Skin epidermis (tissue), 12 donors: ENCODE measurements at regions not wholly inside any gene's neighbourhood (a gene's known extent, or its start where the extent isn't known, plus 50 kb on each side); places are given as distances from the start of the nearest gene placed in this dataset.

ENCODE experiments used
- H3K27ac ChIP-seq, 21 experiments: fragments of 200-600 bp; sonication (generic) in 11 of 21; one replicate each; pipeline ENCODE4 v1.5.0; 2020; ENCODE audit warnings: mild to moderate bottlenecking in 3 of 21, inconsistent platforms in 2 of 21, moderate library complexity in 2 of 21
- H3K4me3 ChIP-seq, 7 experiments: fragments of 200-600 bp; sonication (generic) in 2 of 7; one replicate each; pipeline ENCODE4 v1.5.0; 2020; ENCODE audit warnings: inconsistent platforms in 2 of 7, mild to moderate bottlenecking in 2 of 7, moderate library complexity in 1 of 7

DNA sequence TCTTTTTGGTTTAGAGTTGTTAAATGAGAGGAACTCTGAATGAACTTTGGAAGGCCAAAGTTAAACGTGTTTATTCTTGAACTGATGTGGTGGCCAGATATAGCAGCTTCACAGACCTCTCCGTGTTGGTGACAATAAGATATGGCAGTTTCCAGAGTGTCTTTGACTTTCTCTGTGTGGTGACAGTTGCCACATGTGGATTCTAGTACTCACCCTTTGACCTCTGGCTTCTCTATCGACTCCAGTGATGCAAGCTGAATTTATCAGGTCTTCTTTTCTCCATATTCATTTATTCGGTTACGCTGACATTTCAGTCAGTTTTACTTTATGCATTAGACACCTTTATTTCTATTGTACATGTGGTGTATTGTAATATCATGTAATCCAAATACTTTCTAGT, 1469.5 kb downstream of the SLITRK1 start:
- Histone ChIP-seq H3K4me3 (no peak overlapping the region), H3K27ac (no peak overlapping the region)

DNA sequence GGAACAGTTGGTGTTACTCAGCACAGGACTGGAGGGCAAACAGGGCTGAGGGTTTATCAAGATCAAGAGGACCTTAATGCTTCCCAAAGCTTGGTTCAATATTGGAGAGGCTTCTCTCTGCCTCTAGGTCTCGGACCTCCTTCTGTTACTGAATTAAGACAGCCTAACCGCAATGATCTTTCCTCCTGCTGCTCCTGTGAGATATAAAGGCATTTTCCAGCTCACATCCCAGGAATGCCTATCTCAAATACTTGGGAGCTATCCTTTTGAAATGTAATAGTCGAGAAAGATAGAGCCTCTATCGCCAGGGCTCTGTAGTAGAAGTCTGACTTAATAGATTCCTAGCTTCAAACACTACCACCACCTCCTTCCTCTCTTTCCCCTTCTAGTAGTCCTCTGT, 1475.0 kb downstream of the SLITRK1 start:
- H3K27ac ChIP-seq, result no peak overlapping the region
- no peak overlapping the region for H3K4me3 ChIP-seq

- H3K4me3 ChIP-seq, result no peak overlapping the region
- H3K27ac ChIP-seq, result no peak overlapping the region
Measured at GRCh38 chr13:82374719-82375118, 1507.6 kb downstream of the SLITRK1 start.

GRCh38 chr13:82370316-82370715, 1512.0 kb downstream of the SLITRK1 start:
- H3K4me3 ChIP-seq, result no peak overlapping the region
- no peak overlapping the region for H3K27ac ChIP-seq

GRCh38 chr13:82364525-82364924, 1517.7 kb downstream of the SLITRK1 start:
- Histone ChIP-seq H3K27ac (no peak overlapping the region), H3K4me3 (no peak overlapping the region)

DNA sequence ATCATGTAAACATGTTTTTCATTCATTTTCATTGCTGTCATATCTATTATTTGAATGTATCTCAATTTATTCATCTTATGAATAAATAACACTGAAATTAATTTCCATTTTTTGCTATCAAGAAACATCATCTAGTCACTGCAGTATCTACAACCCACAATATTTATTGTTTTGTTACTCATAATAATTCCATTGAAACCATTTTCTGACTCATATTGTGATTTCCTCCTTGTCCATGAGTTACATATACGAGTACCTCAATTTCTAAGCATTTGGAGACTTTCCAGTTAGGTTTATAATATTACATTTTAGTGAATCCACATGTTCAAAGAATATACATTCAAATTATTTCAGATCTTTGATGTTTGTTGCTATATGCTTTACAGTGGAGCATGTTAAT, 1524.0 kb downstream of the SLITRK1 start:
- H3K4me3 ChIP-seq, result no peak overlapping the region
- no peak overlapping the region for H3K27ac ChIP-seq

DNA sequence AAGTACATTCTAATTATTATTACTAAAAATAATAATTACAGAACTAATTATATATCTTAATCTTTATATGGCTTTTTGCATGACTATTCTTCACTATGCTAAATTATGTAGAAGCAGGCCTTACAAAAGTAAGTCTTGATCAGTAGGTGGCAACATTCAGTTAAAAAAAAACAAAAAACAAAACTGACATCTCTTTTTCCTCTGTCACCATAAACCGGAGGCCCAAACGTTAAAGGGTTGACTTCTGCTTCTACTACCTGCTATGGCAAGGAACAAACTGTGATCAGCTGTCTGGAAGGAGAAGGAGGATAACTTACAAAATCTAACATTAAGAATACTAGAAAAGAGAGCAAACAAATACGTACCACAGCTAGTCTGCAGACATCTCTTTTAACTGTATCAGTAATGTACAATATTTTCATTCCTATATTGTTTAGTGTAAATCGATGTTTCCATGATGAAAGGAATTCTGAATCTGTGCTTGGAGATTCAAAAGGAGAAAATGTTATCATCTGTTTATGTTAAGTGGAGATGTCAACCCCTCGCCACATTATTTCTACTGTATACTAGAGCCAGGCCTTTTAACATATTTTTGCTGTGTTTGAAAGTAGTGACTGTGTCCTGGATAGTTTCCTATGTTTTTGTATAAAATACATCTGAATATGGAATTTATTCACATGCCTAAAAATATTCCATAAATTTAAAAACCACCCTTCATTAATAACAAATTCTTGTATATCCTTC, 1525.4 kb downstream of the SLITRK1 start:
- H3K4me3 ChIP-seq, result no peak overlapping the region

GRCh38 chr13:82344867-82345266, 1537.4 kb downstream of the SLITRK1 start:
- Histone ChIP-seq H3K4me3 (no peak overlapping the region), H3K27ac (no peak overlapping the region)

More for the DNA sequence above, 1525.4 kb downstream of the SLITRK1 start:
- no peak overlapping the region for H3K27ac ChIP-seq

DNA sequence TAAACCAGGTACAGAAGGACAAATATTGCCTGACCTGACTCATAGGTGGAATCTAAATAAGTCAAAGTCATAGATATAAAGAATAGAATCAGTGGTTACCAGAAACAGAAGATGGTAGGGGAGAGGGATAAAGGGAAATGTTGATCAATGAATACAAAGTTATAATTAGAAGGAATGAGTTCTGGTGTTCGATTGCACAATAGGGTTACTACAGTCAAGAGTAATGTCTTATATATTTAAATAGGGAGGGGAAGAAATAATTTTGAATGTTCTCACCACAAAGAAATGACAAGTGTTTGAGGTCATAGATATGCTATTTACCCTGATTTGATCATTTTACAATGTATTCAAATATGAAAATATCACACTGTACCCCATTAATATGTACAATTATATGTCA, 1541.2 kb downstream of the SLITRK1 start:
- H3K4me3 ChIP-seq, result no peak overlapping the region
- H3K27ac ChIP-seq, result no peak overlapping the region

- no peak overlapping the region for H3K27ac ChIP-seq
- no peak overlapping the region for H3K4me3 ChIP-seq
Measured at GRCh38 chr13:82330499-82330898, 1551.8 kb downstream of the SLITRK1 start.

GRCh38 chr13:82323101-82323500, 1559.2 kb downstream of the SLITRK1 start:
- no peak overlapping the region for H3K4me3 ChIP-seq
- H3K27ac ChIP-seq, result no peak overlapping the region

- no peak overlapping the region for H3K27ac ChIP-seq
- no peak overlapping the region for H3K4me3 ChIP-seq
Measured at GRCh38 chr13:82305588-82305987, 1576.7 kb downstream of the SLITRK1 start.

- H3K27ac ChIP-seq, result no peak overlapping the region
- H3K4me3 ChIP-seq, result no peak overlapping the region
Measured at GRCh38 chr13:82298106-82298505, 1584.2 kb downstream of the SLITRK1 start.

DNA sequence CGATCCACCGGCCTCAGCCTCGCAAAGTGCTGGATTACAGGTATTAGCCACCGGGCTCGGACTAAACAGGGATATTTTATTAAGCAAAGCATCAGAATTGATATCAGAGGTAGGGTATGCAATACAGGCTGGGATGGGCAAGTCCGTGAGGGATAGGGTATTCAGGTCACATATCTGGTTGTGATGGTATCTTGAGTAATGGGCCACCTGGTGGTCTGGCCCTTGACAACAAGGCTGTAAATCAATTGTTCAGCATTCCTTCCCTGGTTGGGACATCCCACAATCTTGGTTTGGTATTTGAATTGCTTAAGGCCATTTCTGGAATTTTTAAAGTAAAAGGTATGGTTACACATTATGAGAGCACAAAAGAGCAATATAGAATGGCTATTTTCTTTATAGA, 1588.0 kb downstream of the SLITRK1 start:
- Histone ChIP-seq H3K27ac (no peak overlapping the region), H3K4me3 (no peak overlapping the region)

DNA sequence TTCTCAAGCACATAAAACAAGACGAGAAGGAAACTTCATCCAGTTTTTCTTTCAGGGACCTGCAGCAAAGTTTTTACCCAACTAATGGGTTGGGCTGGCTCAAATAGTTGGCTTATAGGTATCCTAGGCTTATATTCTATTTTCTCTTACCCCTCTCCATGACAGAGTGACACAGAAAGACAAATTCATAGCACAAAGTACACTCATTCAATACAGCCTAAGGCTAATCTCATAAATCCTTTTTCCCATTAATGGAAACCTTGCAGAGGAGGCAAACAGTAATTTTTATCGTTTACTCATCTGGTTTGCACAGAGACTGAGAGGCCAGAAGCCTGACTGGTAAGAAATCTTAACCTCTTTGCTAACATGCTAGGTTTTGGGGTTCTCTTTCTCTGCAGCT, 1589.9 kb downstream of the SLITRK1 start:
- Histone ChIP-seq H3K4me3 (no peak overlapping the region), H3K27ac (no peak overlapping the region)

GRCh38 chr13:82291852-82292251, 1590.4 kb downstream of the SLITRK1 start:
- Histone ChIP-seq H3K27ac (no peak overlapping the region), H3K4me3 (no peak overlapping the region)

GRCh38 chr13:82275644-82276043, 1606.6 kb downstream of the SLITRK1 start:
- no peak overlapping the region for H3K27ac ChIP-seq
- no peak overlapping the region for H3K4me3 ChIP-seq

GRCh38 chr13:82259284-82259683, 1623.0 kb downstream of the SLITRK1 start:
- no peak overlapping the region for H3K4me3 ChIP-seq

DNA sequence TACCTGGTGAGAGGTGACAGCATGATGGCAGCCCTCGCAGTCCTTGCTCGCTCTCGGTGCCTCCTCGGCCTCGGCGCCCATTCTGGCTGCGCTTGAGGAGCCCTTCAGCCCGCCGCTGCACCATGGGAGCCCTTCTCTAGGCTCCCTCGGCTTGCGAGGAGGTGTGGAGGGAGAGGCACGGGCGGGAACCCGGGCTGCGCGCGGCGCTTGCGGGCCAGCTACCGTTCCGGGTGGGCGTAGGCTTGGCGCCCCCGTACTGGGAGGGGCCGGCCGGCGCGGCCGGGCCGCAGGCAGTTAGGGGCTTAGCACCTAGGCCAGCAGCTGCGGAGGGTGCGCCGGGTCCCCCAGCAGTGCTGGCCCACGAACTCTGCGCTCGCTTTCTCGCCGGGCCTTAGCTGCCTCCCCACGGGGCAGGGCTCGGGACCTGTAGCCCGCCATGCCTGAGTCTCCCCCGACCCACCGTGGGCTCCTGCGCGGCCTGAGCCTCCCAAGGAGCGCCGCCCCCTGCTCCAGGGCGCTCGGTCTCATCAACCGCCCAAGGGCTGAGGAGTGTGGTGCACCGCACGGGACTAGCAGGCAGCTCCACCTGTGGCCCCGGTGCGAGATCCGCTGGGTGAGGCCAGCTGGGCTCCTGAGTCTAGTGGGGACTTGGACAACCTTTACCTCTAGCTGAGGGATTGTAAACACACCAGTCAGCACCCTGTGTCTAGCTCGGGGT, 1624.3 kb downstream of the SLITRK1 start:
- no peak overlapping the region for H3K4me3 ChIP-seq

More at GRCh38 chr13:82259284-82259683, 1623.0 kb downstream of the SLITRK1 start:
- H3K27ac ChIP-seq, result no peak overlapping the region

DNA sequence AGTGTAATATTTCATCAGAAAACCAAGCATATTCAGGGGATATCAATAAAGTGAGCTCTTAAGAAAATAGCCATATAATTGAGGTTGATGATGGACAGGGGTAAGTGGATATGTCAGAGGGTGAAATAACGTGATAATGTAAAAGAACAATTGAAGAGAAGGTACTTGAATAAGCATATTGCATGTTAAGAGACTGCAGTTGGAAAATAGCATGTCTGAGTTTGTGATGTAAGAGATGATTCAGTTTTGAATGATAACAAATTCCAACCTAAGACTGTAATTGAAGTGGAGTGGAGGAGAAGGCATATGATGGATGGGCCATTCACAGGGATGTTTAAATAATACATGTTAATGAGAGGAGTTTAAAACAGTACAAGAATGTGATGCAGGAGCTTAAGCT, 1633.5 kb downstream of the SLITRK1 start:
- Histone ChIP-seq H3K27ac (no peak overlapping the region), H3K4me3 (no peak overlapping the region)

More for the DNA sequence above, 1624.3 kb downstream of the SLITRK1 start:
- no peak overlapping the region for H3K27ac ChIP-seq

GRCh38 chr13:82245860-82246259, 1636.4 kb downstream of the SLITRK1 start:
- Histone ChIP-seq H3K27ac (no peak overlapping the region), H3K4me3 (no peak overlapping the region)
